ENCODE measurements at regions not wholly inside any gene's neighbourhood (a gene's known extent, or its start where the extent isn't known, plus 50 kb on each side); places are given as distances from the start of the nearest gene placed in this dataset.

DNA sequence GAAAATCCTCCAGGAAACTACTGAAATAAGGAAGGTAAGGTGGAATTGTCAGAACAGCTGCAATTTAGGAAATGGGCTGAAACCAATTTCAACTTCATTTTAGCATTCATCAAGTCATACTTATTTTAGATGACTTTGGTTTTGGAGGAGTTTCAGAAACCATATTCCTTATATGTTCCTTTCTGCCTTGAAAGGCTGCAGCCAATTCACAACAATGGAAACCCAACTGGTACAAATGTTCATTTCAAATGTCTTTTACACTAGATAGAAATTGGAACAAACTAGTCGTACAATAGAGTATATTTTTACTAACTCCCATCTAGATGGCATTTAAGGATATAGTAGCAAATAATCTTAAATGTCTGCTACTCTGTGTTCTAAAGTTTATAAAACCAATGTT, 82.6 kb upstream of the ANKH start:
- no peak overlapping the region for H3K27ac Mint-ChIP-seq
- H3K4me1 Mint-ChIP-seq = no peaks in the 10 kb centered on the region
- TF ChIP-seq EZH2 (IDR thresholded peaks at IDR 0.05; ENCODE audit: borderline replicate concordance, insufficient read depth, low read depth, low read length, poor library complexity, severe bottlenecking) = no peak
- TF ChIP-seq, protein P1, sequence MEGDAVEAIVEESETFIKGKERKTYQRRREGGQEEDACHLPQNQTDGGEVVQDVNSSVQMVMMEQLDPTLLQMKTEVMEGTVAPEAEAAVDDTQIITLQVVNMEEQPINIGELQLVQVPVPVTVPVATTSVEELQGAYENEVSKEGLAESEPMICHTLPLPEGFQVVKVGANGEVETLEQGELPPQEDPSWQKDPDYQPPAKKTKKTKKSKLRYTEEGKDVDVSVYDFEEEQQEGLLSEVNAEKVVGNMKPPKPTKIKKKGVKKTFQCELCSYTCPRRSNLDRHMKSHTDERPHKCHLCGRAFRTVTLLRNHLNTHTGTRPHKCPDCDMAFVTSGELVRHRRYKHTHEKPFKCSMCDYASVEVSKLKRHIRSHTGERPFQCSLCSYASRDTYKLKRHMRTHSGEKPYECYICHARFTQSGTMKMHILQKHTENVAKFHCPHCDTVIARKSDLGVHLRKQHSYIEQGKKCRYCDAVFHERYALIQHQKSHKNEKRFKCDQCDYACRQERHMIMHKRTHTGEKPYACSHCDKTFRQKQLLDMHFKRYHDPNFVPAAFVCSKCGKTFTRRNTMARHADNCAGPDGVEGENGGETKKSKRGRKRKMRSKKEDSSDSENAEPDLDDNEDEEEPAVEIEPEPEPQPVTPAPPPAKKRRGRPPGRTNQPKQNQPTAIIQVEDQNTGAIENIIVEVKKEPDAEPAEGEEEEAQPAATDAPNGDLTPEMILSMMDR (IDR thresholded peaks at IDR 0.05) = no peak
- DNase-seq (no peak), ATAC-seq (ENCODE audit: low read depth) (no peak)
- H3K9me3 Mint-ChIP-seq (ENCODE audit: insufficient read depth) = no peaks in the 10 kb centered on the region
- no peaks in the 10 kb centered on the region for H3K27me3 ChIP-seq (replicated peaks in 1 of 4; ENCODE audit: control extremely low read depth in 1 of 4, control insufficient read depth in 3 of 4, insufficient read depth in 4 of 4, low read length in 3 of 4)
- H3K27ac ChIP-seq (ENCODE audit: low read length in 2 of 2) = no peak overlapping the region
- H3K36me3 ChIP-seq (replicated peaks in 1 of 2; ENCODE audit: control extremely low read depth in 1 of 2, control insufficient read depth in 1 of 2, extremely low read depth in 1 of 2, insufficient read depth in 2 of 2, low read length in 1 of 2) = no peaks in the 10 kb centered on the region
- POLR2A ChIA-PET = no interaction called here
- no peak overlapping the region for H3K4me3 ChIP-seq (ENCODE audit: control extremely low read depth in 1 of 5, extremely low read depth in 1 of 5, insufficient read depth in 1 of 5, low read depth in 2 of 5, low read length in 4 of 5)
- no peak overlapping the region for H3K4me2 ChIP-seq (replicated peaks; ENCODE audit: low read depth, low read length, poor library complexity, severe bottlenecking)
- H2AFZ ChIP-seq (ENCODE audit: insufficient read depth, low read depth, low read length, poor library complexity, severe bottlenecking) = no peak overlapping the region
- intact Hi-C loops (cut with micrococcal nuclease) = no loop called here
- H3K4me3 Mint-ChIP-seq = no peak overlapping the region
- no peaks in the 10 kb centered on the region for H4K20me1 ChIP-seq (ENCODE audit: control insufficient read depth, insufficient read depth, low read length, poor library complexity, severe bottlenecking)
- no peak overlapping the region for H3K9ac ChIP-seq (ENCODE audit: low read length)
- H3K9me3 ChIP-seq (ENCODE audit: control extremely low read depth in 1 of 3, control insufficient read depth in 2 of 3, insufficient read depth in 1 of 3, low read length in 2 of 3) = no peaks in the 10 kb centered on the region
- CTCF ChIA-PET = interaction anchor here (11.9 kb wide), 1 partner anchor 49 kb away, joined by 226 read pairs; no protein-coding TSS in a partner anchor
- H3K27me3 Mint-ChIP-seq = peaks cover 9% of the 10 kb centered on the region
- H3K79me2 ChIP-seq (ENCODE audit: control insufficient read depth, insufficient read depth, low read length) = no peaks in the 10 kb centered on the region
- H3K4me1 ChIP-seq (ENCODE audit: control insufficient read depth in 2 of 2, insufficient read depth in 2 of 2, low read length in 2 of 2) = no peaks in the 10 kb centered on the region
- no CpG with 5 or more reads among the region's 1 CpG for WGBS (ENCODE audit: insufficient coverage)

- no peaks in the 10 kb centered on the region for H4K20me1 ChIP-seq (ENCODE audit: control insufficient read depth, insufficient read depth, low read length, poor library complexity, severe bottlenecking)
- intact Hi-C loops (cut with micrococcal nuclease) = no loop called here
- no peaks in the 10 kb centered on the region for H3K4me1 ChIP-seq (ENCODE audit: control insufficient read depth in 2 of 2, insufficient read depth in 2 of 2, low read length in 2 of 2)
- no peak overlapping the region for H3K9ac ChIP-seq (ENCODE audit: low read length)
- no peak for ATAC-seq (ENCODE audit: low read depth)
- Mint-ChIP-seq H3K9me3 (ENCODE audit: insufficient read depth) (no peaks in the 10 kb centered on the region), H3K4me3 (no peak overlapping the region), H3K27me3 (peaks cover 9% of the 10 kb centered on the region), H3K27ac (no peak overlapping the region), H3K4me1 (no peaks in the 10 kb centered on the region)
- no peak overlapping the region for H3K27ac ChIP-seq (ENCODE audit: low read length in 2 of 2)
- H2AFZ ChIP-seq (ENCODE audit: insufficient read depth, low read depth, low read length, poor library complexity, severe bottlenecking) = no peak overlapping the region
- TF ChIP-seq, protein P1 (IDR thresholded peaks at IDR 0.05) = no peak
- TF ChIP-seq EZH2 (IDR thresholded peaks at IDR 0.05; ENCODE audit: borderline replicate concordance, insufficient read depth, low read depth, low read length, poor library complexity, severe bottlenecking) = no peak
- no peaks in the 10 kb centered on the region for H3K79me2 ChIP-seq (ENCODE audit: control insufficient read depth, insufficient read depth, low read length)
- no peak overlapping the region for H3K4me3 ChIP-seq (ENCODE audit: control extremely low read depth in 1 of 5, extremely low read depth in 1 of 5, insufficient read depth in 1 of 5, low read depth in 2 of 5, low read length in 4 of 5)
- no peaks in the 10 kb centered on the region for H3K36me3 ChIP-seq (replicated peaks in 1 of 2; ENCODE audit: control extremely low read depth in 1 of 2, control insufficient read depth in 1 of 2, extremely low read depth in 1 of 2, insufficient read depth in 2 of 2, low read length in 1 of 2)
- ChIA-PET POLR2A (no interaction called here), CTCF (interaction anchor here (11.9 kb wide), 1 partner anchor 50 kb away, joined by 226 read pairs; no protein-coding TSS in a partner anchor)
- H3K9me3 ChIP-seq (ENCODE audit: control extremely low read depth in 1 of 3, control insufficient read depth in 2 of 3, insufficient read depth in 1 of 3, low read length in 2 of 3) = no peaks in the 10 kb centered on the region
- no peak overlapping the region for H3K4me2 ChIP-seq (replicated peaks; ENCODE audit: low read depth, low read length, poor library complexity, severe bottlenecking)
- no peak for DNase-seq
- 97% methylated on average over 6 of the region's 8 CpGs for WGBS (ENCODE audit: insufficient coverage)
- no peaks in the 10 kb centered on the region for H3K27me3 ChIP-seq (replicated peaks in 1 of 4; ENCODE audit: control extremely low read depth in 1 of 4, control insufficient read depth in 3 of 4, insufficient read depth in 4 of 4, low read length in 3 of 4)
These were observed 81.6 kb upstream of the ANKH start for GRCh38 chr5:14953075-14953607.

All from B cell (primary cell).